Kidney (tissue), 13 donors: ENCODE measurements at regions not wholly inside any gene's neighbourhood (a gene's known extent, or its start where the extent isn't known, plus 50 kb on each side); places are given as distances from the start of the nearest gene placed in this dataset.
A peak's percentile ranks its signal among the peaks of the same experiment; 100 is the strongest.

ENCODE experiments used
- DNase-seq, 5 donors: peaks; one replicate each; pipeline ENCODE4 v3.0.0-alpha.2; 2013 to 2020
- FAIRE-seq: peaks from 2 replicates; lab custom pipeline; 2012; peaks lifted over from hg19 to GRCh38; lab: Jason Lieb, UNC
- H3K27ac ChIP-seq, 2 donors: one replicate each; pipeline ENCODE4 v1.7.0; 2013; ENCODE audit warnings: low read depth in 2 of 2, low read length in 2 of 2, inconsistent platforms in 1 of 2
- H3K27me3 ChIP-seq: one replicate; pipeline ENCODE4 v1.7.1; 2013; ENCODE audit warnings: low read length, inconsistent platforms; ENCODE audit not compliant: control insufficient read depth, insufficient read depth
- H3K36me3 ChIP-seq, 3 donors: one replicate each; pipeline versions ENCODE4 v1.7.0 to v1.7.1; 2013; ENCODE audit warnings: low read length in 3 of 3, control low read depth in 1 of 3, inconsistent platforms in 1 of 3; ENCODE audit not compliant: insufficient read depth in 3 of 3, control insufficient read depth in 2 of 3
- H3K4me1 ChIP-seq, 3 donors: one replicate each; pipeline versions ENCODE4 v1.7.0 to v1.7.1; 2013; ENCODE audit warnings: low read length in 3 of 3, inconsistent platforms in 1 of 3, low read depth in 1 of 3; ENCODE audit not compliant: control insufficient read depth in 2 of 3, insufficient read depth in 2 of 3
- H3K4me3 ChIP-seq, 3 donors: one replicate each; pipeline versions ENCODE4 v1.7.0 to v1.8.1; 2013; ENCODE audit warnings: low read length in 3 of 3, control low read depth in 1 of 3, inconsistent platforms in 1 of 3
- H3K9ac ChIP-seq, 3 donors: one replicate each; pipeline versions ENCODE4 v1.7.0 to v1.7.1; 2013; ENCODE audit warnings: low read length in 3 of 3, control low read depth in 1 of 3, inconsistent platforms in 1 of 3
- H3K9me3 ChIP-seq, 3 donors: one replicate each; pipeline versions ENCODE4 v1.7.0 to v1.7.1; 2013; ENCODE audit warnings: low read length in 3 of 3, control low read depth in 1 of 3, inconsistent platforms in 1 of 3; ENCODE audit not compliant: control insufficient read depth in 2 of 3, insufficient read depth in 1 of 3
- CTCF ChIP-seq: IDR thresholded peaks from 3 replicates; pipeline ENCODE4 v1.5.1; 2012; ENCODE audit warnings: mild to moderate bottlenecking, moderate library complexity, borderline replicate concordance; ENCODE audit not compliant: insufficient read depth; ENCODE audit errors: extremely low read depth
- intact Hi-C: fragments of 100-400 bp; cut with DNase I; formaldehyde crosslinking; loops from one replicate; pipeline ENCODE4 v1.11.1; 2022
- donor health status: control.
- donor health status: control.
- donor health status: control.
- donor health status: control.
- donor health status: control.
- donor health status: DM: yes; HTN: yes; CAD: no.
- donor health status: Normal renal cell carcinoma (clear cell type).

GRCh38 chr3:106862067-106862466, 515.2 kb upstream of the CCDC54 start:
- no peak overlapping the region for H3K9ac ChIP-seq
- intact Hi-C loops, result no loop called here
- no peaks in the 10 kb centered on the region for H3K36me3 ChIP-seq
- DNase-seq (peak in 2 of 5 donors; percentile 13 to 54), FAIRE-seq (no peak)
- H3K4me1 ChIP-seq, result no peaks in the 10 kb centered on the region
- H3K4me3 ChIP-seq, result no peak overlapping the region
- no peak for TF ChIP-seq CTCF
- H3K27ac ChIP-seq, result no peak overlapping the region
- no peaks in the 10 kb centered on the region for H3K9me3 ChIP-seq
- H3K27me3 ChIP-seq, result no peaks in the 10 kb centered on the region

GRCh38 chr3:106877627-106878026, 499.6 kb upstream of the CCDC54 start:
- no peaks in the 10 kb centered on the region for H3K36me3 ChIP-seq
- H3K9me3 ChIP-seq, result no peaks in the 10 kb centered on the region
- intact Hi-C loops, result no loop called here
- no peaks in the 10 kb centered on the region for H3K27me3 ChIP-seq
- H3K4me3 ChIP-seq, result no peak overlapping the region
- no peak for DNase-seq
- H3K9ac ChIP-seq, result no peak overlapping the region
- no peak overlapping the region for H3K27ac ChIP-seq
- no peak for TF ChIP-seq CTCF
- H3K4me1 ChIP-seq, result no peaks in the 10 kb centered on the region
- no peak for FAIRE-seq

- Histone ChIP-seq H3K9ac (no peak overlapping the region), H3K4me3 (no peak overlapping the region), H3K27ac (no peak overlapping the region), H3K27me3 (no peaks in the 10 kb centered on the region), H3K4me1 (no peaks in the 10 kb centered on the region), H3K9me3 (no peaks in the 10 kb centered on the region), H3K36me3 (no peaks in the 10 kb centered on the region)
- intact Hi-C loops, result no loop called here
- TF ChIP-seq CTCF, result no peak
- DNase-seq (no peak), FAIRE-seq (no peak)
Observed at GRCh38 chr3:106880206-106880605, 497.0 kb upstream of the CCDC54 start.

GRCh38 chr3:106881186-106881585, 496.1 kb upstream of the CCDC54 start:
- DNase-seq (no peak), FAIRE-seq (no peak)
- Histone ChIP-seq H3K27me3 (no peaks in the 10 kb centered on the region), H3K27ac (no peak overlapping the region), H3K4me3 (no peak overlapping the region), H3K36me3 (no peaks in the 10 kb centered on the region), H3K9me3 (no peaks in the 10 kb centered on the region), H3K9ac (no peak overlapping the region), H3K4me1 (no peaks in the 10 kb centered on the region)
- no peak for TF ChIP-seq CTCF
- intact Hi-C loops, result no loop called here
